Cardiac muscle cell (in vitro differentiated cells and primary cell): ENCODE measurements at regions not wholly inside any gene's neighbourhood (a gene's known extent, or its start where the extent isn't known, plus 50 kb on each side); places are given as distances from the start of the nearest gene placed in this dataset.

Source experiments
- DNase-seq, 2 donors: peaks; one replicate each; pipeline versions ENCODE4 v3.0.0 to v3.0.0-alpha.2; 2010 to 2017; ENCODE audit warnings: low read depth in 1 of 2, low spot score in 1 of 2
- H3K27ac ChIP-seq: fragments of 200-600 bp; sonication (generic); 2 replicates; pipeline ENCODE4 v1.5.1; 2016
- H3K27me3 ChIP-seq: fragments of 200-600 bp; sonication (generic); 2 replicates; pipeline ENCODE4 v1.6.0; 2016; ENCODE audit warnings: control low read depth
- H3K36me3 ChIP-seq: fragments of 200-600 bp; sonication (generic); 2 replicates; pipeline ENCODE4 v1.5.1; 2016; ENCODE audit warnings: control low read depth
- H3K4me1 ChIP-seq: fragments of 200-600 bp; sonication (generic); 2 replicates; pipeline ENCODE4 v1.8.1; 2017; ENCODE audit warnings: low read depth, mild to moderate bottlenecking, mixed run types
- H3K4me3 ChIP-seq: fragments of 200-600 bp; sonication (generic); 2 replicates; pipeline ENCODE4 v1.5.1; 2016; ENCODE audit warnings: mild to moderate bottlenecking
- H3K9me3 ChIP-seq: fragments of 200-600 bp; sonication (generic); 2 replicates; pipeline ENCODE4 v1.5.1; 2017; ENCODE audit warnings: low read depth, mild to moderate bottlenecking, control low read depth
- CTCF ChIP-seq: IDR thresholded peaks from 2 replicates; pipeline ENCODE4 v1.5.1; 2012; ENCODE audit warnings: low read depth, mild to moderate bottlenecking, low read length

- no peak for TF ChIP-seq CTCF
- Histone ChIP-seq H3K4me1 (no peaks in the 10 kb centered on the region), H3K9me3 (no peaks in the 10 kb centered on the region), H3K4me3 (no peak overlapping the region), H3K27me3 (no peaks in the 10 kb centered on the region), H3K36me3 (no peaks in the 10 kb centered on the region), H3K27ac (no peak overlapping the region)
- DNase-seq, result no peak
Observed at GRCh38 chr4:129498626-129499025, 402.7 kb downstream of the C4orf33 start.

- Histone ChIP-seq H3K27me3 (no peaks in the 10 kb centered on the region), H3K4me1 (no peaks in the 10 kb centered on the region), H3K27ac (no peak overlapping the region), H3K36me3 (no peaks in the 10 kb centered on the region), H3K9me3 (no peaks in the 10 kb centered on the region), H3K4me3 (no peak overlapping the region)
- DNase-seq, result no peak
- TF ChIP-seq CTCF, result no peak
Observed at GRCh38 chr4:129514852-129515251, 418.9 kb downstream of the C4orf33 start.

GRCh38 chr4:129515356-129515755 is 419.4 kb downstream of the C4orf33 start:
- DNase-seq, result no peak
- H3K9me3 ChIP-seq, result no peaks in the 10 kb centered on the region
- H3K27me3 ChIP-seq, result no peaks in the 10 kb centered on the region
- H3K4me3 ChIP-seq, result no peak overlapping the region
- no peak overlapping the region for H3K27ac ChIP-seq
- no peaks in the 10 kb centered on the region for H3K36me3 ChIP-seq
- no peaks in the 10 kb centered on the region for H3K4me1 ChIP-seq
- no peak for TF ChIP-seq CTCF

GRCh38 chr4:129526812-129527211 is 430.9 kb downstream of the C4orf33 start:
- Histone ChIP-seq H3K9me3 (no peaks in the 10 kb centered on the region), H3K27ac (no peak overlapping the region), H3K4me1 (no peaks in the 10 kb centered on the region), H3K4me3 (no peak overlapping the region), H3K27me3 (no peaks in the 10 kb centered on the region), H3K36me3 (no peaks in the 10 kb centered on the region)
- DNase-seq, result peak in 1 of 2 donors; percentile 39
- TF ChIP-seq CTCF, result peak; percentile 27

GRCh38 chr4:129531253-129531652 is 435.3 kb downstream of the C4orf33 start:
- no peaks in the 10 kb centered on the region for H3K4me1 ChIP-seq
- DNase-seq, result no peak
- no peaks in the 10 kb centered on the region for H3K36me3 ChIP-seq
- H3K27ac ChIP-seq, result no peak overlapping the region
- no peak for TF ChIP-seq CTCF
- no peaks in the 10 kb centered on the region for H3K9me3 ChIP-seq
- H3K27me3 ChIP-seq, result no peaks in the 10 kb centered on the region
- H3K4me3 ChIP-seq, result no peak overlapping the region

- H3K27me3 ChIP-seq, result no peaks in the 10 kb centered on the region
- TF ChIP-seq CTCF, result no peak
- H3K9me3 ChIP-seq, result no peaks in the 10 kb centered on the region
- no peaks in the 10 kb centered on the region for H3K4me1 ChIP-seq
- DNase-seq, result no peak
- no peak overlapping the region for H3K4me3 ChIP-seq
- no peaks in the 10 kb centered on the region for H3K36me3 ChIP-seq
- no peak overlapping the region for H3K27ac ChIP-seq
Observed at GRCh38 chr4:129532573-129532972, 436.6 kb downstream of the C4orf33 start.
